ENCODE measurements at regions not wholly inside any gene's neighbourhood (a gene's known extent, or its start where the extent isn't known, plus 50 kb on each side); places are given as distances from the start of the nearest gene placed in this dataset.

DNA sequence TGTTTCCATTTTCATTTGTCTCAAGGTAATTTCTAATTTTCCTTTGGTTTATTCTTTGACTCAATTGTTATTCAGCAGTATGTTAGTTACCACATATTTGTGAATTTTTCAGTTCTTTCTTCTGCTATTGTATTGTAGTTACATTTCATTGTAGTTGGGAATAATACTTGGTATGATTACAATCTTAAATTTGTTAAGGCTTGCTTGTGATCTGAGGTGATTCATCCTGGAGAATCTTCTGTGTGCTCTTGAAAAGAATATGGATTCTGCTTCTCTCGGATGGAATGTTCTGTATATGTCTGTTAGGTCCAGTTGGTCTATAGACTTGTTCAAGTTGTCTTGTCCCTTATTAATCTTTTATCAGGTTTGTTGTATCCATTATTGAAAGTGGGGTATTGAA is 63.4 kb upstream of the VEPH1 start:
- no peak overlapping the region for H3K4me3 ChIP-seq (ENCODE audit: low read depth, low read length)
- TF ChIP-seq, protein P1, sequence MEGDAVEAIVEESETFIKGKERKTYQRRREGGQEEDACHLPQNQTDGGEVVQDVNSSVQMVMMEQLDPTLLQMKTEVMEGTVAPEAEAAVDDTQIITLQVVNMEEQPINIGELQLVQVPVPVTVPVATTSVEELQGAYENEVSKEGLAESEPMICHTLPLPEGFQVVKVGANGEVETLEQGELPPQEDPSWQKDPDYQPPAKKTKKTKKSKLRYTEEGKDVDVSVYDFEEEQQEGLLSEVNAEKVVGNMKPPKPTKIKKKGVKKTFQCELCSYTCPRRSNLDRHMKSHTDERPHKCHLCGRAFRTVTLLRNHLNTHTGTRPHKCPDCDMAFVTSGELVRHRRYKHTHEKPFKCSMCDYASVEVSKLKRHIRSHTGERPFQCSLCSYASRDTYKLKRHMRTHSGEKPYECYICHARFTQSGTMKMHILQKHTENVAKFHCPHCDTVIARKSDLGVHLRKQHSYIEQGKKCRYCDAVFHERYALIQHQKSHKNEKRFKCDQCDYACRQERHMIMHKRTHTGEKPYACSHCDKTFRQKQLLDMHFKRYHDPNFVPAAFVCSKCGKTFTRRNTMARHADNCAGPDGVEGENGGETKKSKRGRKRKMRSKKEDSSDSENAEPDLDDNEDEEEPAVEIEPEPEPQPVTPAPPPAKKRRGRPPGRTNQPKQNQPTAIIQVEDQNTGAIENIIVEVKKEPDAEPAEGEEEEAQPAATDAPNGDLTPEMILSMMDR (IDR thresholded peaks at IDR 0.05; ENCODE audit: low read depth, low read length): no peak
- DNase-seq (ENCODE audit: low read depth, low spot score): no peak
- in situ Hi-C loops (cut with HindIII; ENCODE audit: low sequenced_read_pairs): no loop called here

DNA sequence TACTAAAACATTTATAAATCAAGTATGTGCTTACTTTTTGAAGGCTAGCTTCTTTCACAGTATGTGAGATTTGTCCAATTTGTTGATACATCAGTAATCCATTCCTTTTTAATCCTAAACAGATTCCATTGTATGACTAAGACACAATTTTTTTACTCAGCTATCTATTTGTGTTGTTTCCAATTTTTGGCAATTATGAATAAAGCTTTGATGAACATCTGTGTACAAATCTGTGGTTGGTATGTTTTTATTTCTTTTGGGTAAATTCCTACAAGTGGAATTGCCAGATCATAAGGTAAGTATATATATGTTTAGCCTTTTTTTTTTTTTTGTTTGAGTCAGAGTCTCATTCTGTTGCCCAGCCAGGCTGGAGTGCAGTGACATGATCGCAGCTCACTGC is 56.2 kb upstream of the VEPH1 start:
- TF ChIP-seq, protein P1 (IDR thresholded peaks at IDR 0.05; ENCODE audit: low read depth, low read length): no peak
- in situ Hi-C loops (cut with HindIII; ENCODE audit: low sequenced_read_pairs): no loop called here

More for the DNA sequence above, 56.2 kb upstream of the VEPH1 start:
- H3K4me3 ChIP-seq (ENCODE audit: low read depth, low read length): no peak overlapping the region
- DNase-seq (ENCODE audit: low read depth, low spot score): no peak
